Naive B cell (primary cell): ENCODE measurements at regions not wholly inside any gene's neighbourhood (a gene's known extent, or its start where the extent isn't known, plus 50 kb on each side); places are given as distances from the start of the nearest gene placed in this dataset.
"Not testable (repeated sequence)": the region's sequence is repeated elsewhere in the genome, so short reads cannot be mapped to it uniquely, and the experiment has no call there.

Source experiments
- ATAC-seq, 2 donors: fragments of 150-1000 bp; cut with Tn5 transposase; 2 replicates each; pipeline ENCODE4 v1.10.0; 2021; ENCODE audit warnings: low read depth in 2 of 2, mild to moderate bottlenecking in 2 of 2, moderate library complexity in 2 of 2
- DNase-seq: peaks from one replicate; pipeline ENCODE4 v3.0.0; 2022
- H3K27ac Mint-ChIP-seq, 6 donors: one replicate each; pipeline ENCODE4 v1.8.0; 2020 to 2022; ENCODE audit warnings: mild to moderate bottlenecking in 6 of 6, mixed read lengths in 6 of 6, moderate library complexity in 5 of 6, inconsistent platforms in 2 of 6
- H3K27me3 Mint-ChIP-seq, 3 donors: one replicate each; pipeline ENCODE4 v1.8.0; 2021 to 2022; ENCODE audit warnings: mixed read lengths in 3 of 3, mild to moderate bottlenecking in 1 of 3
- H3K36me3 Mint-ChIP-seq, 2 donors: one replicate each; pipeline ENCODE4 v1.8.0; 2020 to 2022; ENCODE audit warnings: mixed read lengths in 2 of 2, inconsistent platforms in 1 of 2, mild to moderate bottlenecking in 1 of 2
- H3K4me1 Mint-ChIP-seq, 3 donors: one replicate each; pipeline ENCODE4 v1.8.0; 2020 to 2022; ENCODE audit warnings: mixed read lengths in 3 of 3, inconsistent platforms in 1 of 3, mild to moderate bottlenecking in 1 of 3, moderate library complexity in 1 of 3
- H3K4me3 Mint-ChIP-seq, 8 donors: one replicate each; pipeline ENCODE4 v1.8.0; 2020 to 2022; ENCODE audit warnings: mild to moderate bottlenecking in 8 of 8, mixed read lengths in 8 of 8, moderate library complexity in 8 of 8, inconsistent platforms in 2 of 8
- H3K9me3 Mint-ChIP-seq, 7 donors: one replicate each; pipeline ENCODE4 v1.8.0; 2020 to 2022; ENCODE audit warnings: mixed read lengths in 7 of 7, mild to moderate bottlenecking in 5 of 7, inconsistent platforms in 2 of 7, moderate library complexity in 1 of 7

DNA sequence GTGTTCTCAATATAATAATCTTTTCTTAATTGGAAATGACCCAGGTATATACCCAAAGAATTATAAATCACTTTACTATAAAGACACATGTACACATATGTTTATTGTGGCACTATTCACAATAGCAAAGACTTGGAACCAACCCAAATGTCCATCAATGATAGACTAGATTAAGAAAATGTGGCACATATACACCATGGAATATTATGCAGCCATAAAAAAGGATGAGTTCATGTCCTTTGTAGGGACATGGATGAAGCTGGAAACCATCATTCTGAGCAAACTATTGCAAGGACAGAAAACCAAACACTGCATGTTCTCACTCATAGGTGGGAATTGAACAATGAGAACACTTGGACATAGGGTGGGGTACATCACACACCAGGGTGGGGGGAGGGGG, 56.8 kb downstream of the SCGB2B2 start:
- not testable (repeated sequence) for H3K27ac Mint-ChIP-seq, H3K4me1 Mint-ChIP-seq, H3K4me3 Mint-ChIP-seq, H3K27me3 Mint-ChIP-seq, DNase-seq, ATAC-seq
- peaks cover 4 to 65% (median 20%) of the 10 kb centered on the region in 7 donors for H3K9me3 Mint-ChIP-seq
- H3K36me3 Mint-ChIP-seq: peaks cover 28 to 36% of the 10 kb centered on the region in 2 donors

DNA sequence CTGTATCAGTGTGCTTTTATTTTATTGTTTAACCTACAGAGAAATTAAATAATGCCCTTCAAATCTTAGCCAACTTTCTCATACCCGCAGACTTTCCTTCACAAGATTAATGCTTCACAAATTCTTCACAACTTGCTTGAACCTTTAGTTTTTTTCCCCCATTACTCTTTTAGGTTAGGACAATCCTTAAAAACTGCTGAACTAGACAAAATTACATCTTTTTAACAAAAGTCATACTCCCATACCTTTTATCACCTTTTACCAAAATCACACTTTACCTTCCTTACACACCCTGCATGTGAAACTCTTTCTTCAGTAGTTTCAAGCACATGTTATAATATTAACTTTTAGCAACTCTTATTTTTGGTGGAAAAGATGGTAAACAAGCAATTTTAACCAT, 58.5 kb downstream of the SCGB2B2 start:
- H3K36me3 Mint-ChIP-seq: peaks cover 25 to 35% of the 10 kb centered on the region in 2 donors
- DNase-seq (no peak), ATAC-seq (no peak)
- H3K27me3 Mint-ChIP-seq: peaks cover 0 to 9% (median 0%) of the 10 kb centered on the region in 3 donors
- peaks cover 11 to 71% (median 29%) of the 10 kb centered on the region in 7 donors for H3K9me3 Mint-ChIP-seq
- H3K4me3 Mint-ChIP-seq: no peak overlapping the region
- no peak overlapping the region for H3K27ac Mint-ChIP-seq
- no peaks in the 10 kb centered on the region for H3K4me1 Mint-ChIP-seq

DNA sequence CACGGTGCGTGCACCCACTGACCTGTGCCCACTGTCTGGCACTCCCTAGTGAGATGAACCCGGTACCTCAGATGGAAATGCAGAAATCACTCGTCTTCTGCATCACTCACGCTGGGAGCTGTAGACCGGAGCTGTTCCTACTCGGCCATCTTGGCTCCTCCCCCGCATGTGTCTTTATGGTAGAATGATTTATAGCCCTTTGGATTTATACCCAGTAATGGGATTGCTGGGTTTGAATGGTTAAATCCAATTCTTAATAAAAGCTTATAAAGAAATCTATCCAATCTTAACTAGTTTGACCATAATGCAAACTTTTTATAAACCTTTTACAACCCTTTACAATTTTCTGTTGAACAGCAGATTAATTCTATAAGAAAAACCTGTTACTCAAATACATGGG, 59.0 kb downstream of the SCGB2B2 start:
- H3K27ac Mint-ChIP-seq, DNase-seq, H3K27me3 Mint-ChIP-seq, H3K4me1 Mint-ChIP-seq, ATAC-seq, H3K4me3 Mint-ChIP-seq: not testable (repeated sequence)
- peaks cover 29 to 33% of the 10 kb centered on the region in 2 donors for H3K36me3 Mint-ChIP-seq
- H3K9me3 Mint-ChIP-seq: peaks cover 12 to 71% (median 33%) of the 10 kb centered on the region in 7 donors

DNA sequence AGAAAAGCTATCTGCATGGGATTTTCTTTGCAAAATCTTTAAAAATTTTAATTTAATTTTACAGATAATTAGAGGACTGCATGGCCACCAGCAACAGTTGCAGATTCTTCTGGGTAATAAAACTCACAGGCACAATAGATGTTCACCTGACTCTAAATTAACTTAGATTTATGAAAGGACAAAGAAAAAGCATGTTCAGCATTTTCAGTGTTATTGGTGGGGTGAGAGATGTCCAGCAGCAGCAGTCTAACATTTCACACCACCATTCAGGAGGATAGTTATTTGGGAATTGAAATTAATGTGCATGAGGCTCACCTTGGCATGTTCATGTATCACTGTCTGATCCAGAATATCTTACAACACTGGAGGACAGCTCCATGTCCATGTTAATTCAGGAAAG, 74.0 kb downstream of the SCGB2B2 start:
- ATAC-seq (no peak), DNase-seq (no peak)
- H3K27me3 Mint-ChIP-seq: peaks cover 0 to 6% (median 0%) of the 10 kb centered on the region in 3 donors
- peaks cover 5 to 33% (median 21%) of the 10 kb centered on the region in 7 donors for H3K9me3 Mint-ChIP-seq
- no peaks in the 10 kb centered on the region for H3K4me1 Mint-ChIP-seq
- H3K36me3 Mint-ChIP-seq: peaks cover 0 to 13% of the 10 kb centered on the region in 2 donors
- no peak overlapping the region for H3K4me3 Mint-ChIP-seq
- no peak overlapping the region for H3K27ac Mint-ChIP-seq

DNA sequence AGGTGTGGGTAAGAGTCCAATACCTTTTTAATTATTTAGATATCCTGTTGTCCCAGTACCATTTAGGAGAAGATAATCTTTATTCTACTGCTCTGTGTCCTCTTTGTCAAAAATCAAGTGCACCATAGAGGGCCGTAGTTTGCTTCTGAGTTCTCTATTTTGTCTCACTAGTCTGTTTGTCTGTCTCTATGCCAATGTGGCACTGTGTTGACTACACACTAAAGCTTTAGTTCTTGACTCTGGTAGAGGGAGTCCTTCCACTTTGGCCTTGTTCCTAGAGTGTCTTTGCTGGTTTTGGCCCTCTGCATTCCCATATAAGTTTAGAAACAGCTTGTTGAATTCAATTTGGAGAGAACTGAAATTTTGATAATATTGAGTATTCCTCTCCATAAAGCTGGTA, 75.9 kb downstream of the SCGB2B2 start:
- no peak for ATAC-seq
- no peak overlapping the region for H3K4me3 Mint-ChIP-seq
- peaks cover 0 to 13% of the 10 kb centered on the region in 2 donors for H3K36me3 Mint-ChIP-seq
- DNase-seq: no peak
- H3K4me1 Mint-ChIP-seq: no peaks in the 10 kb centered on the region
- peaks cover 5 to 26% (median 19%) of the 10 kb centered on the region in 7 donors for H3K9me3 Mint-ChIP-seq
- peak overlapping the region in 1 of 6 donors; percentile 49 for H3K27ac Mint-ChIP-seq
- peaks cover 0 to 6% (median 0%) of the 10 kb centered on the region in 3 donors for H3K27me3 Mint-ChIP-seq

DNA sequence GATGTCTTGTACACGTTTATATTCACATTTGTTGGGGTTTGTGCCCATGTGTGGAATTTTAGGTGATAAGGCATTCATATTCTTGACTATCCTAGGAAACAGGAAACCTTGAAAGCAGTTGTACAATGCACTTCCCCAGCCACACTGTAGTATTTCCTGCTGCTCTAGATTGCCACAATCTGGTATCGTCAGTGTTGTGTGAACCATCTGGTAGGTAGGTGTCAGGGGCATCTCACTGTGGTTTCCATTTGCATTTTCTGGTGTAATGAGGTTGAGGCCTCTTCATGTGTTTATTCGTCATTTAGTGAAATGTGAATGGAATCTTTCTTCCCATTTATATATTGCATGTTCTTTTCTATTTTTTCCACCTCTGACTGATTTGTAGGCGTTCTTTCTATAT, 76.6 kb downstream of the SCGB2B2 start:
- no peak for ATAC-seq
- Mint-ChIP-seq H3K27me3 (peaks cover 0 to 6% (median 0%) of the 10 kb centered on the region in 3 donors), H3K4me1 (no peaks in the 10 kb centered on the region), H3K27ac (no peak overlapping the region), H3K9me3 (peaks cover 5 to 26% (median 18%) of the 10 kb centered on the region in 7 donors), H3K4me3 (no peak overlapping the region), H3K36me3 (peaks cover 0 to 13% of the 10 kb centered on the region in 2 donors)
- DNase-seq: no peak

DNA sequence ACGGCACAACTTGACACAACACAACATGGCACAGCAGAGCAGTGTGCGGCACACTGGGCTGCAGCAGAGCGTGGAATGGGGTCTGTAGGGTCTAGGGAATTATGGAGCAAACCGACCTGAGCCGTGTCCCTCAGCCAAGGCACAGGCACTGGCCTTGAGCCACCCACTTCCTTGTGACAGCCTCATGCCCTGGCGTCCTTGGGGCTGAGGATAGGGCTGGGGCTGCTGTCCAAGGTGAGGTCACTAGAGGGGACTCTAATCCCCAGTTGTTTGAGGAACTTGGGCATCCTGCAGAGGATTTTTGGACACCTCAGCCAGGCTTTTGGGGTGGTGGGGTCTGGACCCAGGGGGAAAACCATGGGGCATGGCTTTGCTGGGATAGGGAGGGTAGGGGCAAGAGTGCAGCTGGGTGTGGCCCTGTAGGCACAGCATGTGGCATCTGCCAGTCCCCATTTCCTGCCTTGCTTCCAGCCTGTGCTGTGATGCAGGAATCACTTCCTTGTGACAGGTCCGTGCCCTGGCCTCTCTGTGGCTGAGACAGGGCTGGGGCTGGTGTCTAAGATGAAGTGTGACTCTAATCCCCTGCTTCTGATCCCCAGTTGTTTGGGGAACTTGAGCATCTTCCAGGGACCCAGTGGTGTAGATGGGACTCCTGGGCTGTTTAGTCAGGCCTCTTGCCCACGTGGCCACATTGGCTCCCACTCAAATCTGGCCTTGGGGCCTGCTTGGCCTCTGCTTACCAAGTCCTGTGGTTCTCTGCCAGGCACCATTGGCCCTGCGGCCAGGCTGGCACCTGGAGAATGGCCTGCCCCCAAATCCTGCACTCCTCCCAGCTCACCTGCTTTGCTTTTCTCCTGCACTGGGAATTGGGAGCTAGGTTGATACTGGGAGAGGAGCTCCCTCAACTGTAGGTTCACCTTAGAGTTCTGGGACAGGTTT, 78.5 kb downstream of the SCGB2B2 start:
- DNase-seq (no peak), ATAC-seq (no peak)
- H3K4me3 Mint-ChIP-seq: no peak overlapping the region
- H3K36me3 Mint-ChIP-seq: peaks cover 6 to 13% of the 10 kb centered on the region in 2 donors
- H3K4me1 Mint-ChIP-seq: no peaks in the 10 kb centered on the region
- no peak overlapping the region for H3K27ac Mint-ChIP-seq
- peaks cover 0 to 13% (median 8%) of the 10 kb centered on the region in 7 donors for H3K9me3 Mint-ChIP-seq
- peaks cover 0 to 6% (median 0%) of the 10 kb centered on the region in 3 donors for H3K27me3 Mint-ChIP-seq

DNA sequence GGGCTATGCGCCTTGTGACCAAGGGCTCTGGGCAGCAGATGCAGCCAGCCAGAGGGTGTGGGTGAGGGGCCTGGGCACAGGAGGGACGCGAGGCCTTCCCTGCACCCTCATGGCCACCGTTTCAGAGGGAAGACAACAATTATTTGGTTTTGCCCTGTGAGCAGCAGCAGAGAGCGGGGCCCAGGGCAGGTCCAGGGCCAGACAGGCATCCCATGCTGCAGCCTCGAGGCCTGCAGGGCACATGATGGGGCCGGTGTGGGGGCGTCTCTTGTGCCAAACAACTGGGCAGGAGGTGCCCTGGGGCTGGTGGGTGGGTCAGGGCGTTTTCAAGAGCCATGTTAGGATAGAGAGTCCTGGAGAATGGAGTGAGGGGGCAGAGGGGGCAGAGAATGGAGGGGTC, 79.4 kb downstream of the SCGB2B2 start:
- H3K36me3 Mint-ChIP-seq: peaks cover 6 to 13% of the 10 kb centered on the region in 2 donors
- no peak overlapping the region for H3K27ac Mint-ChIP-seq
- H3K4me3 Mint-ChIP-seq: no peak overlapping the region
- peaks cover 0 to 6% (median 0%) of the 10 kb centered on the region in 3 donors for H3K27me3 Mint-ChIP-seq
- no peak for ATAC-seq
- peaks cover 0 to 9% (median under 1%) of the 10 kb centered on the region in 7 donors for H3K9me3 Mint-ChIP-seq
- DNase-seq: no peak
- H3K4me1 Mint-ChIP-seq: no peaks in the 10 kb centered on the region

DNA sequence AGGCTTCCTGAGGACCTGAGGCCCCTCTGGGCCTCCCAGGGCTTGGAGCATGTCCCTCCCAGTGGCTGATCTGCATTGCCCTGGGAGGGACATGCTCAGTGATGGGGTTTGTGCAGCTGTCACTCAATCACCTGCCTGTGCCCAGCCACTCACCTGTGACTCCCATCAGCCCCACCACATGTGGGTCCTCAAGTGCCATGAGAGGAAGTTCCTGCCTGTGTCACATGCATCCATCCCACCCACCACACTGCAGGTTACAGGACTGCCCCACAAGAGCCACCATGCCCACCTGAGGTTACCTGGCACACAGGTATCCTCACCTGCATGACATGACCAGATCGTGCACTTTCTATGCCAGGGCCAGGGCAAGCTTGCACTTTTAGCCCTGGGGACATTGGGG, 80.0 kb downstream of the SCGB2B2 start:
- peaks cover 0 to 11% (median under 1%) of the 10 kb centered on the region in 7 donors for H3K9me3 Mint-ChIP-seq
- H3K27ac Mint-ChIP-seq: no peak overlapping the region
- no peak for ATAC-seq
- peaks cover 6 to 17% of the 10 kb centered on the region in 2 donors for H3K36me3 Mint-ChIP-seq
- no peaks in the 10 kb centered on the region for H3K4me1 Mint-ChIP-seq
- no peak for DNase-seq
- H3K27me3 Mint-ChIP-seq: peaks cover 0 to 9% (median 4%) of the 10 kb centered on the region in 3 donors
- H3K4me3 Mint-ChIP-seq: no peak overlapping the region

DNA sequence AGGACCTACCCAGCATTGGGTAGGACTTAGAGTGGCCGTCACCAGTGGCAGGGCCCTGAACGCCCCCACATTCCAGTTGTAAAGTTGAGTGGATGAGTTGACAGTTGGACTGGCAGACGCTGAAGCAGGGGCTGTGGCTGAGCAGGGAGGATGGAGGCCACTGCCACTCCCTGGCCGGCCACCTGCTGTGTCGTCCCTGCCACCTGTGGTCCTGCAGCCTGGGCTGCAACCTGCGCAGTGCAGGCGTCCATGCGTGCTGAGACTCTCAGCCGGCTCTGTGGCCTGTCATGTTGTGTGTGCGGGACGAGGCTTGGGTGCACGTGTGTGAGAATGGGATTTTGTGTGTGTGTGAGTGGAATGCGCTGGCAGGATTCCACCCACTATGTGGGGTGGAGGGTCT, 80.8 kb downstream of the SCGB2B2 start:
- Mint-ChIP-seq H3K4me3 (peak overlapping the region in 1 of 8 donors; percentile 7), H3K36me3 (peaks cover 6 to 25% of the 10 kb centered on the region in 2 donors), H3K27ac (peak overlapping the region in 1 of 6 donors; percentile 47), H3K27me3 (peaks cover 0 to 18% (median 13%) of the 10 kb centered on the region in 3 donors), H3K9me3 (peaks cover 0 to 14% (median 2%) of the 10 kb centered on the region in 7 donors), H3K4me1 (no peaks in the 10 kb centered on the region)
- DNase-seq (no peak), ATAC-seq (no peak)

DNA sequence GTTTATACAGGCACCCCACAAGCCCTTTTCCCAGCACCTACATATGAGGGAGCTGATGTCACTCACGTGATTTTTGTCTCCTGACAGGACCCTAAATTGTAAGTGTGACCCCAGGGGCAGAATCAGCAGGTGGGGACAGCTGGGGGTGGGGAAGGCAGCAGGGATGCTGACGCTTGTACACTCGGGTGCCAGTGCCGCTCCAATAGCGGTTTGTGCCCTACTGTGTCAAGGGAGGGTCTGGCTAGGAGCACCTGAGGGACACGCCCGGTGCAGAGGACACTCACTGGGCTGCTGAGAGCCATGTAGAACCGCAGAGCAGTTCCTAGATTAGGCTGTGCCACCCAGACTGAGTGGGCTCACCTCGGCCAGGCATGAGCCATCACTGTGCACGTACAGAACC, 81.3 kb downstream of the SCGB2B2 start:
- Mint-ChIP-seq H3K27ac (no peak overlapping the region), H3K27me3 (peaks cover 0 to 19% (median 13%) of the 10 kb centered on the region in 3 donors), H3K36me3 (peaks cover 6 to 25% of the 10 kb centered on the region in 2 donors), H3K9me3 (peaks cover 0 to 14% (median 2%) of the 10 kb centered on the region in 7 donors), H3K4me1 (no peaks in the 10 kb centered on the region), H3K4me3 (no peak overlapping the region)
- ATAC-seq (no peak), DNase-seq (no peak)

DNA sequence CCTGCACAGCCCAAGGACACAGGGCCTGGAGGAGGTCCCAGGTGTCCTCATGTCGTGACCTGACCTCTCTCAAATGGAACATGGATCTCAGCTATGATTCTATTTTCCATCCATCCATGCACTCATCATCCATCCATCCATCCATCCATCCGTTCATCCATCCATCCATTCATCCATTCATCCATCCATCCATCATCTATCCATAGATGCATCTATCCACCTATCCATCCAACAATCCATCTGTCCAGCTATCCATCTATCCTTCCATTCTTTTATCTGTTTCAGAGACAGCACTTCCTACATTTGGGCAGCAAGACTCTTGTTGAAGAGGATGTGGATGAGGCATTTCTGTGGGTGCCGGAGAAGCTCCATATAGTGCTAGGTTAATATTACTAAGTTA, 86.7 kb downstream of the SCGB2B2 start:
- Mint-ChIP-seq H3K27me3 (peaks cover 4 to 33% (median 33%) of the 10 kb centered on the region in 3 donors), H3K36me3 (peaks cover 6 to 29% of the 10 kb centered on the region in 2 donors), H3K27ac (no peak overlapping the region), H3K4me3 (no peak overlapping the region), H3K4me1 (peaks cover 0 to 6% (median 0%) of the 10 kb centered on the region in 3 donors), H3K9me3 (peaks cover 2 to 16% (median 10%) of the 10 kb centered on the region in 7 donors)
- DNase-seq (no peak), ATAC-seq (no peak)

DNA sequence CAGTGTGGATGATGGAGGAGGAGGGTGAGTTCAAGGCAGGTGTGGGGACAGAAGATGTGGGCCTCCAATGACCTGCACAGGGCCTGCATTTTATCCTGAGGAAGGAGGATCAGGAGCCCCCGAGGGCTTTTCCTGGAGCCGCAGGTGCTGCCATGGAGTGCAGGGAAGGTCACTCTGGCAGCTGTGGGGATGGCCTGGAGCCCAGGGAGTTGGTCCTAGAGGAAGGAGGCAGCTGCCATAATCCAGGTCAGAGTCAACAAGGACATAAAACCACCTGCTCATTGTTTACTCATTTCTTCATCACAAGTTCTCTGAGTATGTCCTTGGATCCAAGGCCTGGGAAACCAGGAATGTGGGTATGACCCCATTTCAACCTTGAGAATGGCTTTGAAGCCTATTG, 87.2 kb downstream of the SCGB2B2 start:
- no peak for DNase-seq
- H3K4me1 Mint-ChIP-seq: peaks cover 0 to 6% (median 0%) of the 10 kb centered on the region in 3 donors
- no peak overlapping the region for H3K4me3 Mint-ChIP-seq
- no peak overlapping the region for H3K27ac Mint-ChIP-seq
- ATAC-seq: no peak
- peaks cover 2 to 16% (median 12%) of the 10 kb centered on the region in 7 donors for H3K9me3 Mint-ChIP-seq
- peaks cover 4 to 37% (median 34%) of the 10 kb centered on the region in 3 donors for H3K27me3 Mint-ChIP-seq
- H3K36me3 Mint-ChIP-seq: peaks cover 6 to 31% of the 10 kb centered on the region in 2 donors

DNA sequence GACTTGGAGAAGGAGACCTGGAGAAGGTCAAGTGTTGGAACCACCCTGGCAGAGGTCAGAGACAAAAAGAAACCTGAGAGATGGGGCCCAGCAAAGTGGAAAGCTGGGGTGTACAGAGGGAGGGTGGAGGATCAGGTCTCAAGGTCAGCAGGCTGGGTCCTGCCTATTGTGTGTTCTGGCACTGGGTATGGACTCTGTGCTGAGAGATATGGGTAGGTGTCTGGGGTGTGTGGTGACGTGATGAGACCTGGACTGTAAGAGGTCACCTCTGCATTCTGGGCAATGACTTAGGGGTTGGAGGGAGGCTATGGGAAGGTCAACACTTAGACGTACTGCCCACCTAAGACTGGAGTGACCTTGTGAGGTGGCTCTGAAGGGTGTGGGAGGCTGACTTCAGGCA, 88.1 kb downstream of the SCGB2B2 start:
- Mint-ChIP-seq H3K4me1 (peaks cover 0 to 6% (median 0%) of the 10 kb centered on the region in 3 donors), H3K36me3 (peaks cover 3 to 40% of the 10 kb centered on the region in 2 donors), H3K27me3 (peaks cover 4 to 41% (median 34%) of the 10 kb centered on the region in 3 donors), H3K4me3 (no peak overlapping the region), H3K9me3 (peaks cover 2 to 20% (median 15%) of the 10 kb centered on the region in 7 donors), H3K27ac (no peak overlapping the region)
- ATAC-seq (no peak), DNase-seq (no peak)
